Retina (tissue), 1 donor: ENCODE measurements at regions not wholly inside any gene's neighbourhood (a gene's known extent, or its start where the extent isn't known, plus 50 kb on each side); places are given as distances from the start of the nearest gene placed in this dataset.

Experiments
- DNase-seq: peaks from one replicate; pipeline ENCODE4 v3.0.0-alpha.2; 2016

DNA sequence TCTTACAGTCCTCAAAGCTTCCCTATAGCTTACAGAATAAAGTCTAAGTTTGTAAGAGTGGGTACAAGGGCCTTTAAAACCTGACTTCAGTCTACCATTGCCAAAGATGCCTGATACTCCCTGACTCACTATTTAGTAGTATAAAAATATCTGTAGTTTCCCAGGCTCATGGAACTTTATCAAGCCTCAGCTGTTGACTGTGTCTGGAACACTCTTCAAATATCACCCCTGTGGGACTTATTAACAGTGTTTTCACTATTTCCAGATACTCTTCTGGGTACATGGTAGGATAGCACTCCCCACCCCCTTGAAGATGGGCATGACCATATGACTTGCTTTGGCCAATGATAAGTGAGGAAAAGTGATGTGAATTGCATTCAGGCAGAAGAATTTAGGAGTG, 105.3 kb upstream of the TENT5A start:
- no peak for DNase-seq

DNA sequence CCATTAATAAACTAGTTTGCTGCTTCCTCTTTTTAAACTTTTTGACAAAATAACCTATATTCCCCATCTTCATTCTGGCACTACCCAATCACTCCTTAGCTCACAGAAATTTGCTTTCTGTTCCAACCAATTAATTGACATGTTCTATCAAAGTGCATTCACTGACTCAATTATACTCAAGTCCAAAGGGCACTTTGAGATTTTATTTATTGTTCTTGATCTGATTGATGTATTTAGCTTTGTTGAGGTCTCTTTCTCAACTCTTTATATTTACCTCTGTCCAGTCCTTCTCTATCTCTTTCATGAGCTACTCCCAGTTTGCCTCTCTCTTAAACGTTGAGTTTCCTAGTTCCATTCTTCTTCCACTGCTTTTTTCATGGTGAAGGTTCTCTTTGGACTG, 104.4 kb upstream of the TENT5A start:
- DNase-seq, result no peak

DNA sequence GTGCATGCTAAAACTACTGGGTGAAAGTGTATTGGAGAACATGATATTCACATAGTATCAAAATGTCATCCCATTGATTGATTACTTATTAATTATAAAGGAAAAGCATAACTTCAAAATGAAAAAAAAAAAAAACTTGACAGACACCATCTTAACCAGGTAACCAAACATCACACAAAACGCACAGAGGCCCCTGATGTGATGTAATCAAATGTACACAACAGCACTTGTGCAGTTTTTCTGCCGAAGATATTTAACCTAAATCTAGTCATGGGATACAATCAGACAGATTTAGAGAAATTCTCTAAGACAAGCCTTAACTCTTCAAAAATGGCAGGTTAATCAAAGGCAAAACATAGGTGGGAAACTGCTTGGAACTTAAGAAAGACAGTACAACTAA, 102.0 kb upstream of the TENT5A start:
- no peak for DNase-seq

DNA sequence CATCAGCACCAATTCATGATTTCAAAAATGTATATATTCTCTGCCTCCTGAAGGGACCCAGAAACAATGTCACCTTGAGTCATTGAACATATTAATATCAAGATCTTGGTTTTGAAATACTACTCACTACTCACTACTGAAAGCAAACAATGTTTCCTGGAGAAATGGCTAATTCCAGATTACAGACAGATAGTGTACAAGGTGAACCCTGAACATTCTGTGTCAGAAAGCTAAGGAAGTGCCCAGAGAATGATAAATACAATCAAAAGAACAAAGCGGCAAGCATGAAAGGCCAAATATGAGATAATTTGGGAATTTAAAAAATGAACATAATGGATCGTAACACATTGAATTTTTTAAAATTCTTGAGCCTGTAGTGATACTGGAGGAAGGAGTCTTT, 101.5 kb upstream of the TENT5A start:
- DNase-seq, result no peak

DNA sequence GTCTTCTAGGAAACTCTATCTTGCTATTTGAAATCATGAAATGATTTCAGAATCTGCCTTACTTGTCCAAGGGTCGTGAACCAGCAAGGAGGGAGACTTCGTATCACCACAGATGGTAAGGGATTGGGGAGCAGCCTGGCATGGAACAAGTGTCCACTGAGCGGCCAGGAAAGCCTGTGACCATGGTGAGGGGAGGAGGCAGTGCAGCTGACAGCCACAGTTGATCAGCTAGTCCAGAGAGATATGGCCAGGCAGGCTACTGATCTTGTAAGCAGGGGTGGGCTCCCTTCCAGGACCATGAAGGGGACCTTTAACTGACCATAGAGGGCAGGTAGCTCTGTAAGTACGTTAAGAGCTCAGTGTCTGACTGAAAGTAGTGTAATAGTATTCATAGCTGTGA, 96.8 kb upstream of the TENT5A start:
- DNase-seq, result no peak

DNA sequence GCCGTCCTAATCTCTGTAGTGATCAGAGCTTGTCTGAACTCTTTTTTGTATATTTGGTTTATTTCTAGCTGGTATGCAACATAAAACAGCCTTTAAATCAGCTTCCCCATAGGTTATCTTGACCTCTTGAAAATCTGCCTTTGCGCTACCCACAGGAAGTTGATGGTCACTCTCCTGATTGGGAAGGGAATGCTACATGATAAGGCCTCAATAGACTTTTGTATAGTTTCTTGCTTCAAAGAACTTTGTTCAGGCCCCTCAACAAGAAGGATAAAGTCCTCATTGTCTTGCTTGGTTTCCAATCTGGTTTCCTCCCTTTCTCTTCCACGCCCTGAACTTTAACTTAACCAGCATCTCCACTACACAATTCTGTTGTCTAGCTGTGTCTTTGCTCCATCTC, 95.4 kb upstream of the TENT5A start:
- DNase-seq, result no peak

DNA sequence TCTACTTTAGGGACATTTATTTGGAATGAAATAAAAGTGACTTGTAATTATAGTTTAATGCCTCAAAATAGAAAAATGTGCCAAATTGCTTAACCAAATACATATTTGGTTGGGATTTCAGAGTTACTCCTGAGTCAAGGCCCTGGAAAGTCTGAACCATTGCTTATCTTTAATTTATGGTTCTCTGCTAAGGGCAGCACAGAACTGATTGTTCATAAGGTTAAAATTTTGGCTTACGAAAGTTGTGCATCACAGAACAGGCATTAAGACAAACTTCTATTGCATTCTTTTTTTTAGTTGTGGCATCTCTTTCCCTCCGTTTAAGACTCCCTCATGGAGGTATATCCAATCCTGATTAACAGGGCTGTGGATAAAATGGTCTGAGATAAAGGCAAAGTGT, 92.2 kb upstream of the TENT5A start:
- no peak for DNase-seq

DNA sequence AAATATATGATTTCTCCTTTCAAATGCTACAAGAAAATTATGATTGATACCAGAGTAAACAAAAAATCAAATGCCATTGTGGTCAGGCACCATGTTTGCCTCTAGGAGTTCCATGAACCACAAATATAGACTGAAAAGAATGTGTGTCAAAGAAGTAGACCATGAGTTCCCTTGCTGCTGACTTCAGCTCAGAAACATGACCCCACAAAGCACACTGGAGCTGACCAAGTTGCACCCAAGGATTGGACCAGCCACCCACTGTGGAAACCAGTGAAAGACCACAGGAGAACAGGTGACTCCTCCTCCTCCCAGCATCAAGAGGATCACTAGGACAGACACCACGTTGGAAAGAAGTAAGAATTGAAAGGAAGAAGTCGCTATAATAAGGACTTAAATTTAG, 90.8 kb upstream of the TENT5A start:
- DNase-seq, result no peak

DNA sequence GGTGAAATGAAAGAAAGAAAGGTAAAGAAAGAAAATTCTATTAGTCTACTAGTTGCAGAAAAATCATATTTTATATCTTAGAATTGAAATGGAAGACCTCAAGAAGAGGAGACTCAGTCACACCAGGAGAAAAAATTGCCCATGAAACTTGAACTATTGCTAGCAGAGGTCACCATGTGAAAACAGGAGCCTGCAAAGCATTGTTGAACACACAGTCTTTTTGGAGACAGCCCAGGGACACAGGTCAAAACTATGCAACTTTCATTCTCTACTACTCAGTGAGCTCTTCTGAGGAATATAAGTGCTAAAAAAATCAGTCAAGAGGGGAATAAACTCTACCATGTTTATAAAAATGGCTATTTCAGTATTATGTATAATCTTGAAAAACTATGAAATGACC, 89.8 kb upstream of the TENT5A start:
- no peak for DNase-seq

DNA sequence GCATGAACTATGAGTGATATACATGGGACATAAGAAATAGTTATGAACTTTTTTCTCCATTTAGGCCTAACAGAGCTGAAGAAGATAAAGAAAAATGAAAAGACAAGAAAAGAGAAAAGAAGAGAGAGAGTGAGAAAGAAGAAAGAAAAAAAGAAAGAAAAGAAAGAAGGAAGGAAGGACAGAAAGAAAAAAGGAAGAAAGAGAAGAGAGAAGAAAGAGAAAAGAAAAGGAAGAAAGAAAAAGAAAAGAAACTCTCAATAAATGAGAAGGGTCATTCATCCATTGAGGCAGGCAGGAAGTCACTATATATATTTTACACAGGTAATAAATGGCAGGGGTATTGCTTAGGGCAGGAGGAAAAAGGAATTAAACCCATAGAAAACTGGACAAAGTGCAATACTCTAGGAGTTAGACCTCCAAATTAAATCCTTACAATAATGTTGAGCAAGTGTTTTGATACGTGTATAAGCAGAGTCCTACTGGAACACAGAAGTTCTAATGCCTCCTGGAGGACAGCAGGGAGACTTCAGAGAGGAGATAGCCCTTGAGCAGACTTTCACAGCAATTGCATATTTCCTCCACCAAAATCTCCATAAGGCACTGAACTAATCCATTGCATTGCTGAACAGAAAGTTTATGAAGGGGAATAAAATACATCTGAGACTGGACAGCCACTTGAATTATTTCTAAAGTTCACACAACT, 86.4 kb upstream of the TENT5A start:
- DNase-seq, result no peak

DNA sequence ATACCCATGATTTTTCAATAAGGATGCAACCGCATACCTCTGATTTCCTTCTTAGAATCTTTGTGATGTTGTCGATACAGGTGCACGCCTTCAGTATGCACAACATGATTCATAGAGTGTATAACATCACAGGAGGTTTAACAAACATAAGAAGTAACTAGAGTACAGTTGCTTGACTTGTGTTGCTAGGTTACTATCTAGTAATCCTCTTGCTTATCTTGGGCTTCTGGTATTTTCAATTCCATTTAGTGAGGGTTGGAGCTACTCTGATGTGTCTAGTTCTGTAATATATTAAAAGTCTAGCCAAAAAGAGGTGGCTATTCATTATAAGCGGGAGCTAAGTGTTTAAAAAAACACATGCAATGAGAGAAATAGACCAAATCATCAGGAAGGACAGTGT, 85.5 kb upstream of the TENT5A start:
- DNase-seq, result no peak

DNA sequence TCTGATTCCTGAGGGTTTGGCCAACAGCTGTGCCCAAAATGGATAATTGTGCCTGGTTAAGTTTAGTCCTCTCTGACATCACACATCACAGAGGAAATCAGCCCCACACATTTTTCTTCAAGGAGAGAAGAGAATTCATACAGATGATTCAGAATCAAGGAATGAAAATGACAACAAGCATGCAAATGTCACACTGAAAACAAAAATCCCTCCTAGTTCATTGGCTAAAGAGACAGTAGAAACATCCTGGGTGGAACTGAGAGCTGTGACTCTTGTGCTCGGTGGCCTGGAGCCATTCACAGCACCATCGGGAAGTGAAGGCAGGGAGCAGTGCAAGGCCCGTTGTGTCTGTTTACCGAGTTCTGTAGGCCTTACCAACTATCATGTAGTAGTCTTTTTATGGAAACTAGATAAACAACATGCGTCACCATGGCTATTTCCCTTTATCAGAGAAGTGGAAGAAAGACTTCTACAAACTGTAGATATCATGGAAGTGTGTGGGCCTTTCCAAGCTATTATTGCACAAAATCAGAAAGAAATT, 81.7 kb upstream of the TENT5A start:
- no peak for DNase-seq

DNA sequence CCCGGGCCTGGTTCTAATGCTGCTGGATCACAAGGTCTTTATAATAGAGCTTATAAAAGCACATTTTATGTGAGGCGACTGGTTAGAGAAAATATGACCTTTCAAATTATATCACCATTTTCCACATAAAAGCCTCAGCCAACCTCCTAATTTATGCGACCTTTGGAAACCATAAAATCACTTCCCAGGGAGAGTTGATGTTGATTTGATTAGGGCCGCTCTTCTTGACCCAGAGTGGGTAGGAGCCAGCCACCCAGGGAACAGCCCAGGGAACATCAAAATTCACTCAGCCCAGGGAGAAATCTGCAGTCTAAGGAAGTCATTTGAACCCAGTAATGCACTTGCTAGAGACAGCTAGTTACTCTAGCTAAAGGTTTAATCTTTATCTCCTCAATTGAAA, 79.8 kb upstream of the TENT5A start:
- DNase-seq, result no peak

DNA sequence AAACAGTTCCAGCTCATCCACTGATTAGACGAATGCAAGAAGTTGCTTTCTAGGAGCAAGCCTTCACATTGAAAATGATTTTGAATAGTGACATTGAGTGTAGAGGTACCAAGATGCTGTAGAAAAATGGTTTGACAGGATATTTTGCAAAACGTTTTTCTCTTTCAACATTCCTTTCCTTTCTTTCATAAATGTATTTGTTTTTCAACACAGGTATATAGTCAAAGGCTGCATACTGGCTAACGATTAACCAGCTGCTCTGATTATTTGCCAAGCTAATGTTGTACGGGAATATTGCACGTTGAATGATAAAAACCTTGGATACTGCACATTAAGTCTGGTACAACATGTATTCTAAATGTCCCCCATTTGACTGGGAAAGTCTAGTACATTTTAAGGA, 78.8 kb upstream of the TENT5A start:
- no peak for DNase-seq

DNA sequence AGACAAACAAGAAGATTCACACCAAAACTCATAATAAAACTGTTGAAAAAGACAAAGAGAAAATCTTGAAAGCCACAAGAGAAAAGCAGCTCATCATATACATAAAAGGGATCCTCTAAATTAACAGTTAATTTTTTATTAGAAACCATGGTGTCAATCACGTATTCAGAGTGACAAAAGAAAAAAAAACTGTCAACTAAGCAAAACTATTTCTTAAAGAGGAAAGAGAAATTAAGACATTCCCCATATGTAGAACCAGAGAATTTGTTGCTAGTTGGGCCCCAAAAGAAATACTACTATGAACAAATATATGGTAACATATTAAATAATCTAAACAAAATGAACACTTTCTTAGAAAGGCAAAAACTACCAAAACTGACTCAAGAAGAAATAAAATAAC, 74.3 kb upstream of the TENT5A start:
- DNase-seq, result no peak

DNA sequence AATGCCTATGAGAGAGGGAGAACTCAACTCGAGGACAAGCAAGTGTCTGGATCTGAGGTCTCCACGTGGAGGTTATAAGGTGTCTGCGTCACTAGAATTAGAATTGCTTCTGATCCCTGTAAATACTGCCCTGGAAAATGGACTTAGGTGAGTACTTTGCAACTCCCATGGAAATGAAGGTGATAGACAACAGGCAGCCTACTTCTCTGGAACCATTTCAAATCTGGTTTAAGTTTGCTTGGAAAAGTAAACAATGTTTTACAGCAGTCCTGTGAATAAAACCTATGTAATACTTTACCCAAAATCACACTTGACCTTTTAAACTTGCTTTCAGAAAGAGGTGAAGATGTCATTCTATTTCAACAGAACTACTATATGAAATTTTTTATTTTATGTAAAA, 70.1 kb upstream of the TENT5A start:
- DNase-seq, result no peak

DNA sequence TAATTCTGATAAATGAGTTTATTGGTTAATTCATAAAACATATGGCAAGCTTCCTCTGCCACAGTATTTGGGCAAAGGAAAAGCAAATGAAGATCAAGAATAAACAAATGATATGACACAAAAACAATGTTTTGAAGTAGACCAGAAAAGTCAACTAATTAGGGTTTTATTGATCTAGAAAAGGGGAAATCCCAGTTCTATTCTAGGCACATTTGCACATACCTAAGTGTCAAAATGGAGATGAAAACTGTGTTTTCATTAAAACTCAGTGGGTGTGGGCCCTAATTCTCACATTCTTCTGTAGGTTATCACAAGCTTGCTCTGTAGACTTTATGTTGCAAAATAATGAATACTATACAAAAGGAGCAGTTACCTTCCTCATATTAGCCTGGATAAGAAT, 69.0 kb upstream of the TENT5A start:
- DNase-seq, result no peak

DNA sequence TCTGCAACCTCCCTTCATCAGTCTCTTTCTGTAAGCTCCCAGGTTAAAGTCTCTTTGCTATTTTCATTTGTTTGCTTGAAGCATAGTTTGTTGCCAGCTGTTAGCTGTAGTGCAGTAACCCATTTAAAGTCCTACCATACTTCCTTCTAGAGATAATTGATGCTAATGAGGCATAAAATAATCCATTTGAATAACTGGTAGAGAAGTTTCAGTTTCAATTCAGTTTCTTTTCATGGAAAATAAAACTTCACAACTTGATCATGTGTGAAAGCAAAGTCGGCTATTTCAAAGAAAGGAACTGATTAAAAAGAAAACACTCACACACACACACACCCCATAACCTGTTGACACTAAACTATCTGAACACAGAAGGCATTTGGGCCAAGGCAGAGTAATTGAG, 68.5 kb upstream of the TENT5A start:
- no peak for DNase-seq

DNA sequence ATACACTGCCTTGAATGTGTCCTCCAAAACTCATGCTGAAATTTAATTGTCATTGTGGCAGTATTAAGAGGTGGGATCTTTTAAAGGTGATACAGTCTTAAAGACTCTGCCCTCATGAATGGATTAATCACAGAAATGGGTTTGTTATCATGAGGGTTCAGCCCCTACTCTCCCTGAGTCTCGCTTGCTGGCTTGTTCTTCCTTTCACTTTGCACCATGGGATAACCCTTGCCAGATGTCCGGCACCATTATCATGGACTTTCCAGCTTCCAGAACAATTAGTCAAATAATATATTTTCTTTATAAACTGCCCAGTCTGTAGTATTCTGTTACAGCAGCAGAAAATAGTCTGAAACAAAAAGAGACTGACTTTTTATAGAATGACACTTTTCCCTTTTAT, 67.9 kb upstream of the TENT5A start:
- no peak for DNase-seq

DNA sequence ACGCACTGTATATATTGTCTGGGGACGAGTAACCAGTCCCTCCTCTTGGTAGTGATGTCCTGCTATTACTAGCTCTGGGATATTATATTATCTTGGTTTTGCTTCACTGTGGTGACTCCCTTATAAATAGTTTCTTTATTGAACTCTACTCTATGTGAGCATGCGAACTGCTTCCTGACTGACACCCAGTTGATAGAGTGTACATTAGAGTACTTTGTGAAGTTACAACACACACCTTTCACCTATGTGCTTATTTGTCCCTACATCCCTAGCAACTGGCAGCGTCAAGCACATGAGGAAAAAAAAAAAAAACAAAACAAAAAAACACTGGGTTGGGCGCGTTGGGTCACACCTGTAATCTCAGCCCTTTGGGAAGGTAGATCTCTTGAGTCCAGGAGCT, 67.3 kb upstream of the TENT5A start:
- DNase-seq, result no peak

DNA sequence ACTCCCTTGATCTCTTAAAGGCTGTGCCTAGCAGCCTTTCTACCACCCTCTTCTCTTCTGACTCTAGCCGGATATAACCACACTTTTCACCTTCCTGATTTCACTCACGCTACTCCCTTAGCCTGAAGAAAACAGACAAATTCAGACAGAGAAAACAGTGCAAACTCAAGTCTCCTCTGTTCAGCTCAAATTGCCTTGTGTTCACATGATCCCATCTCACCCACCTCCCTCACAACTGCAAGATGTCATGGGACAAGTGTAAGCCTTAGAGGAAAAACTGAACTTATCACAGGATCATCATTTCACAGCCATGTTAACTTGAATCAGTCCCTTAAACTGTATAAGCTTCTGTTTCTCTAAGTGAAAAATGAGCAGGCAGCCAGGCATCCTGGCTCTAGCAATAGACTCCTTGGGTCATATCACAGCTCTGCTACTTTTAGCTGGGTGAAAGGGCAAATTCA, 66.5 kb upstream of the TENT5A start:
- no peak for DNase-seq

DNA sequence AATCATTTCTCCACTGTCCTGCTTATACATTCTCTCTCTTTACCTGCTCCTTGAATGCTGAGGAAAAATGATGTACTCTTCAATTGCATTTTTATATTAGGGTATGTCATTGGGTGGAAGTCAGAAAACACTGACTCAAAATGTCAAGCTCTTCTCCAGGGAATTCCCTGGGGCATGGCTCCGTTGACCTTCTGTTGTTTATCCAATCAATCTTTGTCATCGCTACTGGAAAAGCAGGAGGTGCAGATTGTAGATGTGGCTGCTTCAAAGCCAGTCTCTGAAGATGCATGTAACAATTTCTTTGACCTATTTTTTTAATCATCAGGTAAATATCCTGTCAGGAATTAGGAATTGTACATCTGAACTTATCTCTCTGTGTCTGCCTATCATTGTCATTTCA, 63.9 kb upstream of the TENT5A start:
- DNase-seq, result no peak

DNA sequence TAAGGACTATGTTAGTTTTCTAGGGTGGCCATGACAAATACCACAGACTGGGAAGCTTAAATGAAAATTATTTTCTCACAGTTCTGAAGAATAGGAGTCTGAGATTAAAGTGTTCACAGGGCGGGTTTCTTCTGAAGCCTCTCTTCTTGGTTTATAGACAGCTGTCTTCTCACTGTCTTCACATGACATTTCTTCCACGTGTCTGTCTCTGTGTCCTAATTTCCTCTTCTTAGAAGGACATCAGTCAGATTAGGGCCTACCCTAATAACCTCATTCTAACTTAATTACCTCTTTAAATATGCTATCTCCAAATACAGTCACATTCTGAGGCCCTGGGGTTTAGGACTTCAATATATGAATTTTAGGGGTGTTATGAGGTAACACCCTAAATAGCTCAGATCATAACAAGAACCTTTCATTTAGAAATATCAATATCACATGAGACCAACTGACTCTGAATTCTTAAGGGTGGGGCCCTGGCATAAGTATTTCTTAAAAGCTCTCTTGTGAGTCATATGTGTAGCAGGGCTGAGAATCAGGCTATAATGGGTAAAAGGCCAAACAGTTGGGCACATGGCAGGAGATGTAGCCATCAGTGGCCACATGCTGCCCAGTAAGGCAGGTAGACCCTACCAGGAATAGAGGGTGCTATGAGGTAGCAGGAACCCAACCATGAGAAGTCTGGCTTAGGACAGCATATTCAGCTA, 62.0 kb upstream of the TENT5A start:
- DNase-seq, result no peak

DNA sequence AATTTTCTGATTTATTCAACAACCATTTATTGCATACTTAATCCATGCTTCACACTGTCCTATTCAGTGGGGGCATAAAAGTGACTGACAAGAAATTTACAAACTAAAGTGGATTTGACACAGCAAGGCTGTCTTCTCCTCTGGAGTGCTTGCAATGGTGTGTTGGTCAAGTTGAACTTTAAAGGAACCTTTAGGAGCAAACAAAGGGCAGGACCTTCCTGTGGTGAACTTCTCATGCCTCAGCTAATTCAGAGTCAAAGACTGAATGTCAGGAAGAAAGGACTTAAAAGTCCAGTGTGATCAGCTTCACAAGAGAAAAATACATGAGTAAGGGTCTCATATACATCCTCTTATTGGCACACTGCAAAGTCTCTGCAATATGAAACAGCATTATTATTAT, 60.8 kb upstream of the TENT5A start:
- DNase-seq, result no peak

DNA sequence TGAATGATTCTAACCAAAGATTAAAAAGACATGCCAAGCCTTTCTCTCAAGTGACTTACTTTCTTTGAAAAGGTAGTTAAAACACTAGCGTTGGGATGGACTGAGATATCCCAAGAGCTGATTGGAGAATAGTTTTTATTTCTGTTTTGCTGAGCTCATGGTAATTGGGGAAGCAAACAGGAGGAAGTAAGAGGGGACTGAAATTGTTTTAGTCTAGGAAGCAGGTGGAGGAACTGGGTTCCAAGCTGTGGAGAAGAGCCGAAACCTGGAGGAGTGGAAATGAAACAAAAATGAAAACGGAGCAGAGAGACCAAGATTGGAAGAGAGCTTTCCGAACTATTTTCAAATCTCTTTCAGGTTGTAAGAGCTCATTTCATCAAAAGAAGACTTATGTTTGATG, 59.9 kb upstream of the TENT5A start:
- no peak for DNase-seq
